ENCODE measurements at regions not wholly inside any gene's neighbourhood (a gene's known extent, or its start where the extent isn't known, plus 50 kb on each side); places are given as distances from the start of the nearest gene placed in this dataset.

- DNase-seq (ENCODE audit: low spot score) = no peak
These were observed 95.9 kb upstream of the STX18 start for GRCh38 chr4:4637710-4638109.

GRCh38 chr4:4633431-4633830 lies 91.6 kb upstream of the STX18 start:
- DNase-seq (ENCODE audit: low spot score) = no peak

DNA sequence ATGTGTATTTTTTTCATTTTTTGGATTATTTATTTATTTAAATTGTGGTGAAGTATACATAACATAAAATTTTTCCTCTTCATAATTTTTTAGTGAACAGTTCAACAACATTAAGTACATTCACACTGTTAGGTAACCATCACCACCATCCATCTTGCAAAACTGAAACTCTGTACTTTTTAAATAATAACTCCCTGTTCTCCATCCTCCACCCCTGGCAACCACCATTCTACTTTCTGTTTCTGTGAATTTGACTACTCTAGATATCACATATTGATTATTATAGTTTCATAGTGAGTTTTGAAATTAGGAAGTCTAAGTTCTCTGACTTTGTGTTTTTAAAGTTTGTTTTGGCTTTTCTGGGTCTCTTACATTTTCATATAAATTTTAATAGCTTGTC lies 89.3 kb upstream of the STX18 start:
- no peak for DNase-seq (ENCODE audit: low spot score)

- DNase-seq (ENCODE audit: low spot score) = no peak
These were observed 86.1 kb upstream of the STX18 start for GRCh38 chr4:4627906-4628305.

GRCh38 chr4:4627111-4627510 lies 85.3 kb upstream of the STX18 start:
- DNase-seq (ENCODE audit: low spot score) = no peak

- DNase-seq (ENCODE audit: low spot score) = no peak
These were observed 83.6 kb upstream of the STX18 start for GRCh38 chr4:4625488-4625887.

DNA sequence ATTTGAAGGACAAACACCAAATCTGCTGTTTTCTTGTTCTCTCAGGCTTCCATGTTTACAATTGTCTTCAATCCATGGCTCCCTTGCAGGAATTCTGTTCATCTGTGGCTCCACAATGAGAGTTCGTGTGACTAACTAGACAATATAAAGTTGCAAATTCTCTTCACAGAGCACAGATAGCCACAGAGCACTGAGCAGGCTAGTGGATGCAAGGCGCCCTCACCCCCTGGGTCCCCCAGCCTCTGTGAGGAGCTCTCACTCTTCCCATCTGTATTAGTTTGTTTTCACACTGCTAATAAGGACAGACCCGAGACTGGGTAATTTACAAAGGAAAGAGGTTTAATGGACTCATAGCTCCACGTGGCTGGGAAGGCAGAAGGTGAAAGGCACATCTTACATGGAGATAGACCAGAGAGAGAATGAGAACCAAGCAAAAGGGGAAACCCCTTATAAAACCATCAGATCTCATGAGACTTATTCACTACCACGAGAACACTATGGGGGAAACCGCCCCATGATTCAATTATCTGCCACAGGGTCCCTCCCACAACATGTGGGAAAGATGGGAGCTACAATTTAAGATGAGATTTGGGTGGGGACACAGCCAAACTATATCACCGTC lies 82.5 kb upstream of the STX18 start:
- no peak for DNase-seq (ENCODE audit: low spot score)

DNA sequence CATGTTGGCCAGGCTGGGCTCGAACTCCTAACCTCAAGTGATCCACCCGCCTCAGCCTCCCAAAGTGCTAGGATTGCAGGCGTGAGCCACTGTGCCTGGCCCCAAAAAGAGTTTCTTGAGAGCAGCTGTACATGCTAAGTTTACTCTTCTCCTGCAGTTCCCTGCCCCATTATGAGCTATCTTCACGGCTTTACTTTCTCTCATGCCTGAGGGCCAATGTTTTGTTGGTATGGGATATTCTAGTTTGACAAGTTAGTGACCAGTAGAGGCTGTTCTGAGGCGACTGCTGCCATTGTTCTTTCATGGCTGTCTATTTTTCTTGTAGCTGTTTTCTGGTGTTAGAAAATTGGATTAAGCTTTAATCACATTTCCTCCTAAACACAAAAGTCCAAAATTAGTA lies 78.0 kb upstream of the STX18 start:
- DNase-seq (ENCODE audit: low spot score) = no peak

DNA sequence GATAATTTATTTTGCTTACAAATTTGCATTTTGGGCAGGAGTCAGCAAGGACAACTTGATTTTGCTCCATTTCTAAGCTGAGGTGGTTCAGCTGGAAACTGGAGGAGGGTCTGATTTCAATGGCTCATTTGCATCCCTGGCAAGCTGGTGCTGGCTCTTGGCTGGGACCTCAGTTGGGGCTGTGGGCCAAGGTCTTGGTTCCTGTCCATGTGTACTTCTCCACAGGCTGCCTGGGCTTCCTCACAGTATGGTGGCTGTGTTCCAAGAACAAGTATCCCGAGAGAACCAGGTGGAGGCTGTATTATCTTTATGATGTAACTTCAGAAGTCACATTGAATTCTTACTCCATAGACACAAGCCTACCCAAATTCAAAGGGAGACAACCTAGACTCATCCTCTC lies 77.0 kb upstream of the STX18 start:
- DNase-seq (ENCODE audit: low spot score) = no peak

- DNase-seq (ENCODE audit: low spot score) = no peak
These were observed 73.3 kb upstream of the STX18 start for GRCh38 chr4:4614925-4615678.

DNA sequence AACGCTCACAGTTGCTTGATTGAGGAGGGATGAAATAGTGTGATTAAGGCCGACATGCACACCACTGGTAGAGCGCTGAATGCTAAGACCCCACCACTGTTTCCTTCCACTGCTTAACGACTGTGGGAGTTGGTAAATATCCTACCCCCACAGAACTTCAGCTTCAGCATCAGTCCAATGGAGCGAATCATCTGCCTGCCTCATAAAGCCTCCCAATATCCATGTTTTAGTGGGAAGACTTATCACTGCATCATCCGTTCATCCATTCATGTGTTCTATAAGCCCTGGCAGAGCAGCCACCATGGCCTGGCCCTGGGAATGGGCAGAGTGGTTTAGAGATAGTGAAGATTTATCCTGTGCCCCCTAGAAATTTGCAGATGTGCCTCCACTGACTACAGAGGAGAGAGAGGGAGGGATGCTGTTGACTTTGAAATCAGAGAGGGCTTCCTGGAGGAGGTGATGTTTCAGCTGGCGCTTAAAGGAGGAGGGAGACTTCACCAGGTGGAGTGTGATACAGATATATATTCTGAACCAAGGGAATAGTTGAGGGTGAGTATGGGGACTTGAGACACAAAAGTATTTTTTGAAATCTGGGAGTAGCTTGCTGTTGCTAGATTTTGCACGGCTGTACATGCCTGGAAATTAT lies 71.9 kb upstream of the STX18 start:
- DNase-seq (ENCODE audit: low spot score) = no peak

- no peak for DNase-seq (ENCODE audit: low spot score)
These were observed 71.2 kb upstream of the STX18 start for GRCh38 chr4:4613126-4613465.

- no peak for DNase-seq (ENCODE audit: low spot score)
These were observed 68.8 kb upstream of the STX18 start for GRCh38 chr4:4610672-4611071.

- no peak for DNase-seq (ENCODE audit: low spot score)
These were observed 67.9 kb upstream of the STX18 start for GRCh38 chr4:4609622-4610334.

DNA sequence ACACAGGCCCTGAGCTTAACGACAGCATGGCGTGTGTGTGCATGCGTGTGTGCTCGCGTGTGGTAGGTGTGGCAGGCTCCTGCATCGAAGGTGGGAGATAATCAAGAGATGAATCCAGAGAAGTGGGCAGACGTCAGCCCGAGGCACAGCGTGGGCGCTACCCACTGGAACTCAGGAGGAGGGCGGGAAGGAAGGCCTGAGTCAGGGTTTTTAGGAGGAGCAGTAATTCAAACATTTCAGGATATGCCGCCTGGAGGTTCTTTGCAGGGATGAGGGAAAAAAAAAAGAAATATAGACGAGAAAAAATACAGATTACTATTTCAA lies 66.3 kb upstream of the STX18 start:
- no peak for DNase-seq (ENCODE audit: low spot score)

DNA sequence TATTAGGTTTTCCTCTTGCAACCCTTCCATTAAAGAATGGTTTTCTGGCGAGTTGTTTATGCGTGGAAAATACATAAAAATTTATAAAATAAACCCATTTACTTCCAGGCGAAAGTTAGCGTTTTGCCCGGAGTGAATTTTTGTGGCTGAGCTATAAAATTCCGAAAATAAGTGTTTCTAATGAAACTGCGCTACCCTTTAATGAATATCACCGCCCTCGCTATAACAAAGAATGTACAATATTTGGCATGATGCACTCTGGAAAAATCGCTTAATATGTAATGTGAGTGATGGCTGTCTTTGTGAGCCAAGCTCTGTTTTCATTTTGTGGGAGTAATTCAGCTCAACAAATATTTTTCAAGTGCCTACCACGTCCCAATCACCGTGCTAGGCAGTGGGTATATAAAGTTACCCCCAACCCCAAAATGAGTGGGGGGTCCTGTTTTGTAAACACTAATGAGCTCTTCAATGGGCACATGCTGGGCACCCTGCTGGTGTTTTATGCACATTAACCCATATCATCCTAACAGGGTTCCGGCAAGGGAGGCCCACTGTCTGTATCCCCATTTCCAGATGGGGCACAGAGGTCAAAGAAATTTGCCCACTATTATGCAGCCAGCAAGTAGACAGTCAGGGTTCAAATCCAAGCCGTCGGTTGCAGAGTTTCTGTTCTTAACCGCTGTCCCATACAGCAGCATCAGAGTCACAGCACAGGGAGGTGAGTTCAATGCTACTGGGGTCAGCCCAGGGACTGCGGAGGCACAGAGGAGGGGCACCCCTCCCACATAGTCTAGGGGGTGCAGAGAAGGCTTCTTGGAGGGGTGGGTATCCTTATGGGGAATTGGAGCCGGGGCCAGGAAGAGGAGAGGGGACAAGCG lies 65.7 kb upstream of the STX18 start:
- DNase-seq (ENCODE audit: low spot score) = no peak

- DNase-seq (ENCODE audit: low spot score) = no peak
These were observed 64.5 kb upstream of the STX18 start for GRCh38 chr4:4606321-4606720.

DNA sequence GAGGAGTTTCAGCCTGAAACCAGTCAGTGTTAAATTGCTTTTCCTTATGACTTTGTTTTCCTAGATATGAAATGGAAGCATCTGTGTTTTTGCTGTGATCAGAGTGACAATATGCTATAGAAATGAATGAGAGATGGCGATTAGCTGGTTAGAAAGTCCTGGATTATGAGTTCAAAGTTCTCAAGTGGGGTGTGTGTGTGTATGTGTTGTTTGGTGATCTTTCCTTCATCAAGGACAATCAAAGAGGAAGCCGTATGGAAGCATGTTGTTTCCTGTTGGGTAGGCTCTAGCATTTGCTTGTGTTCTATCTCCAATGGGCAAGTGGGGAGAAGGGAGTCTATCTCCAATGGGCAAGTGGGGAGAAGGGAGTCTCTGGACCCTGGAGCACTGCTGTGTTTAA lies 64.0 kb upstream of the STX18 start:
- no peak for DNase-seq (ENCODE audit: low spot score)

DNA sequence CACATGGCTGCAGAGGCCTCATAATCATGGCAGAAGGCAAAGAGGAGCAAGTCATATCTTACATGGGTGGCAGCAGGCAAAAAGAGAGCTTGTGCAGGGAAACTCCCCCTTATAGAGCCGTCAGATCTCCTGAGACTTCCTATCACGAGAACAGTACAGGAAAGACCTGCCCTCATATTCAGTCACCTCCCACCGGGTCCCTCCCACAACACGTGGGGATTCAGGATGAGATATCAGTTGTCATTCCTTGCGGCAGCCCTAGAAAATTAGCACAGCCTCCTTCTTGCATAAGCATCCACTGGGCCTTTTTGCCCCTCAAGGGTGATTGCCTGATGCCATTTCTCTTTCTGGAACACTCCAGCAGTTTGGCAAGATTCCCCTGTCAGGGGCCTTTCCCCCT lies 61.7 kb upstream of the STX18 start:
- no peak for DNase-seq (ENCODE audit: low spot score)

DNA sequence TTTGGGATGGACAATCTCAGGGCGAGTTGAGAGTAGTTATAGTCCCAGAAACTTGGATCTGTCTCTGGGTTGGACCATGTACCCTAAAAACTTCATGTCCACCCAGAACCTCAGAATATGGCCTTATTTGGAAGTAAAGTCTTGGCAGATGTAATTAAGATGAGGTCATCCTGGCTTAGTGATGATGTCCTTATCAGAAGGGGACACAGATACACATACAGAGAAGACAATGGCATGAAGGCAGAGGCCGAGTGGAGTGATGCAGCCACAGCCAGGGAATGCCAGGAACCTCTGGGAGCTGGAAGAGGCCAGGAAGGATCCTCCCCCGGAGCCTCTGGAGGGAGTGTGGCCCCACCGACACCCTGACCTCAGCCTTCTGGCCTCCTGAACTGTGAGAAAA lies 61.2 kb upstream of the STX18 start:
- no peak for DNase-seq (ENCODE audit: low spot score)

- DNase-seq (ENCODE audit: low spot score) = no peak
These were observed 60.6 kb upstream of the STX18 start for GRCh38 chr4:4602468-4602867.

GRCh38 chr4:4601803-4602369 lies 60.0 kb upstream of the STX18 start:
- no peak for DNase-seq (ENCODE audit: low spot score)

Data from HuH-7 (cell line).